GM12878 (cell line): ENCODE measurements at regions not wholly inside any gene's neighbourhood (a gene's known extent, or its start where the extent isn't known, plus 50 kb on each side); places are given as distances from the start of the nearest gene placed in this dataset.

Source experiments
- ATAC-seq: fragments of 200-7000 bp; cut with Tn5 transposase; 3 replicates; pipeline ENCODE4 v1.9.1; 2020; ENCODE audit warnings: mild to moderate bottlenecking, moderate library complexity
- BruUV-seq: library from RNA; stranded (reverse); fragments of 400-500 nt; replicated peaks from 2 replicates; lab custom pipeline; 2021; lab: Mats Ljungman, UMichigan
- CTCF ChIA-PET: fragments of 300-600 bp; sonication (Branson Sonifier 250); formaldehyde crosslinking; extraction: SDS; loops from one replicate; lab custom pipeline; 2021; ENCODE audit warnings: inconsistent platforms; lab: Yijun Ruan, JAX
- POLR2A ChIA-PET: fragments of 350-600 bp; formaldehyde crosslinking; extraction: SDS; loops from one replicate; lab custom pipeline; 2021; ENCODE audit warnings: inconsistent platforms; lab: Charles Lee
- RAD21 ChIA-PET: fragments of 300-600 bp; sonication (Branson Sonifier 250); formaldehyde crosslinking; loops from one replicate; lab custom pipeline; 2023; ENCODE audit warnings: antibody characterized with exemption; ENCODE audit not compliant: unreplicated experiment; lab: Charles Lee
- SMC1A ChIA-PET: fragments of 300-600 bp; sonication (Branson Sonifier 250); formaldehyde crosslinking; loops from one replicate; lab custom pipeline; 2023; ENCODE audit not compliant: unreplicated experiment, uncharacterized antibody; lab: Charles Lee
- DNase-seq: peaks from one replicate; pipeline ENCODE4 v3.0.0-alpha.2; 2011; ENCODE audit warnings: low read depth, low spot score
- FAIRE-seq: peaks from 3 replicates; lab custom pipeline; 2011; peaks lifted over from hg19 to GRCh38; lab: Jason Lieb, UNC
- H2AFZ ChIP-seq: 2 replicates; pipeline ENCODE4 v1.6.0; 2011; ENCODE audit warnings: low read depth, low read length, control low read depth; ENCODE audit not compliant: control insufficient read depth
- H3K27ac ChIP-seq: 2 replicates; pipeline ENCODE4 v1.5.1; 2011; ENCODE audit warnings: control low read depth; ENCODE audit not compliant: control insufficient read depth, insufficient read depth
- H3K27me3 ChIP-seq, 2 experiments: replicated peaks in 1 of 2; 2 replicates each; pipeline versions ENCODE4 v1.6.0 to v1.6.1; 2011; ENCODE audit warnings: low read length in 1 of 2; ENCODE audit not compliant: control insufficient read depth in 2 of 2, insufficient read depth in 2 of 2
- H3K36me3 ChIP-seq, 2 experiments: 2 replicates each; pipeline ENCODE4 v1.5.1; 2011; ENCODE audit warnings: low read length in 1 of 2; ENCODE audit not compliant: control insufficient read depth in 2 of 2, insufficient read depth in 2 of 2
- H3K4me1 ChIP-seq: 2 replicates; pipeline ENCODE4 v1.6.1; 2011; ENCODE audit warnings: mild to moderate bottlenecking, low read length, moderate library complexity, mixed read lengths; ENCODE audit not compliant: control insufficient read depth, insufficient read depth
- H3K4me2 ChIP-seq: 2 replicates; pipeline ENCODE4 v1.6.0; 2011; ENCODE audit warnings: control low read depth; ENCODE audit not compliant: control insufficient read depth, insufficient read depth
- H3K4me3 ChIP-seq: fragments of 200-600 bp; sonication (generic); 2 replicates; pipeline ENCODE4 v1.5.1; 2016
- H3K79me2 ChIP-seq: 2 replicates; pipeline ENCODE4 v1.6.0; 2011; ENCODE audit warnings: low read length; ENCODE audit not compliant: control insufficient read depth, insufficient read depth
- H3K9ac ChIP-seq: 2 replicates; pipeline ENCODE4 v1.8.0; 2011; ENCODE audit warnings: low read length, control low read depth, mixed read lengths; ENCODE audit not compliant: control insufficient read depth, insufficient read depth
- H3K9me3 ChIP-seq: replicated peaks from 3 replicates; pipeline ENCODE4 v1.5.1; 2011; ENCODE audit warnings: mild to moderate bottlenecking, low read length; ENCODE audit not compliant: control insufficient read depth, insufficient read depth
- H4K20me1 ChIP-seq: 2 replicates; pipeline ENCODE4 v1.6.0; 2011; ENCODE audit not compliant: control insufficient read depth, insufficient read depth
- BHLHE40 ChIP-seq, 2 experiments: fragments of 450-650 bp in 1 of 2; IDR thresholded peaks; 2 replicates each; pipeline ENCODE4 v1.6.1; 2011 to 2017; ENCODE audit warnings: low read depth in 2 of 2, borderline replicate concordance in 1 of 2, improper control_type of control experiment in 1 of 2, low read length in 1 of 2, mild to moderate bottlenecking in 1 of 2
- DPF2 ChIP-seq: fragments of 450-650 bp; IDR thresholded peaks from 2 replicates; pipeline ENCODE4 v1.6.1; 2017; ENCODE audit warnings: mild to moderate bottlenecking
- E4F1 ChIP-seq: fragments of 450-650 bp; IDR thresholded peaks from 2 replicates; pipeline ENCODE4 v1.6.1; 2018; ENCODE audit warnings: borderline replicate concordance, mild to moderate bottlenecking; ENCODE audit not compliant: partially characterized antibody
- HDAC2 ChIP-seq: fragments of 200-600 bp; sonication (generic); IDR thresholded peaks from 2 replicates; pipeline ENCODE4 v1.6.1; 2017
- JUND ChIP-seq: IDR thresholded peaks from 2 replicates; pipeline ENCODE4 v1.6.1; 2012; ENCODE audit warnings: low read depth, mild to moderate bottlenecking, low read length, improper control_type of control experiment, moderate library complexity
- KDM1A ChIP-seq: fragments of 200-600 bp; sonication (generic); IDR thresholded peaks from 2 replicates; pipeline ENCODE4 v1.6.1; 2016; ENCODE audit warnings: borderline replicate concordance
- MAX ChIP-seq: IDR thresholded peaks from 2 replicates; pipeline ENCODE4 v1.6.1; 2012; ENCODE audit warnings: low read depth, low read length, improper control_type of control experiment
- MEF2A ChIP-seq: IDR thresholded peaks from 2 replicates; pipeline ENCODE4 v1.6.1; 2011; ENCODE audit warnings: low read depth, mild to moderate bottlenecking, low read length, moderate library complexity; ENCODE audit not compliant: insufficient read depth
- MLLT1 ChIP-seq: fragments of 450-650 bp; IDR thresholded peaks from 2 replicates; pipeline ENCODE4 v1.6.1; 2016; ENCODE audit warnings: mild to moderate bottlenecking
- PML ChIP-seq: IDR thresholded peaks from 2 replicates; pipeline ENCODE4 v1.6.1; 2012; ENCODE audit warnings: low read length, inconsistent platforms
- RAD21 ChIP-seq: IDR thresholded peaks from 2 replicates; pipeline ENCODE4 v1.6.1; 2011; ENCODE audit warnings: mild to moderate bottlenecking, low read depth, low read length, moderate library complexity; ENCODE audit not compliant: insufficient read depth
- RELB ChIP-seq: fragments of 450-650 bp; IDR thresholded peaks from 2 replicates; pipeline ENCODE4 v1.6.1; 2017; ENCODE audit warnings: low read depth, mild to moderate bottlenecking, moderate library complexity
- TAF1 ChIP-seq: IDR thresholded peaks from 2 replicates; pipeline ENCODE4 v1.6.1; 2011; ENCODE audit warnings: mild to moderate bottlenecking, low read depth, low read length, borderline replicate concordance
- USF1 ChIP-seq: IDR thresholded peaks from 2 replicates; pipeline ENCODE4 v1.6.1; 2011; ENCODE audit warnings: borderline replicate concordance, low read depth, mild to moderate bottlenecking, moderate library complexity, mixed read lengths, low read length; ENCODE audit not compliant: insufficient read depth; ENCODE audit errors: extremely low read length
- ZBTB33 ChIP-seq: fragments of 450-650 bp; IDR thresholded peaks from 2 replicates; pipeline ENCODE4 v1.6.1; 2017; ENCODE audit warnings: mild to moderate bottlenecking
- ZNF274 ChIP-seq: IDR thresholded peaks from one replicate; pipeline ENCODE4 v1.8.0; 2011; ENCODE audit not compliant: insufficient read length, insufficient read depth
- WGBS: methylation state at CpG from one replicate; pipeline ENCODE4 v1.1.6; 2016; ENCODE audit warnings: low lambda C conversion rate; ENCODE audit not compliant: insufficient replicate concordance, insufficient coverage; ENCODE audit errors: missing lambda C conversion rate; 5-methylcytosine and 5-hydroxymethylcytosine counted together
- in situ Hi-C: fragments of 300-500 bp; cut with MboI; formaldehyde crosslinking; loops from 9 replicates; pipeline ENCODE4 v1.14.3; 2018; ENCODE audit warnings: mixed read lengths
- intact Hi-C: fragments of 100-400 bp; cut with micrococcal nuclease; formaldehyde crosslinking; loops from one replicate; pipeline ENCODE4 v1.14.2; 2022; ENCODE audit not compliant: unreplicated experiment

GRCh38 chr18:4593895-4594294 is 138.8 kb upstream of the DLGAP1 start:
- Histone ChIP-seq H3K4me3 (no peak overlapping the region), H4K20me1 (no peaks in the 10 kb centered on the region), H3K9me3 (no peaks in the 10 kb centered on the region), H2AFZ (no peak overlapping the region), H3K27ac (no peak overlapping the region), H3K79me2 (no peaks in the 10 kb centered on the region), H3K9ac (no peak overlapping the region), H3K4me1 (no peaks in the 10 kb centered on the region), H3K27me3 (no peaks in the 10 kb centered on the region), H3K36me3 (no peaks in the 10 kb centered on the region), H3K4me2 (no peak overlapping the region)
- no TSS peak for BruUV-seq
- in situ Hi-C loops (no loop called here), intact Hi-C loops (no loop called here)
- no peak for TF ChIP-seq KDM1A
- no peak for TF ChIP-seq RAD21
- TF ChIP-seq BHLHE40 (IDR thresholded peaks at IDR 0.05; ENCODE audit: borderline replicate concordance in 1 of 2, low read depth in 2 of 2, low read length in 1 of 2): no peak
- no peak for TF ChIP-seq JUND
- TF ChIP-seq DPF2: no peak
- TF ChIP-seq MLLT1: no peak
- TF ChIP-seq ZBTB33: no peak
- TF ChIP-seq TAF1: no peak
- no peak for TF ChIP-seq MEF2A
- no peak for TF ChIP-seq MAX
- TF ChIP-seq ZNF274: no peak
- no peak for TF ChIP-seq USF1
- TF ChIP-seq E4F1: no peak
- TF ChIP-seq RELB: no peak
- TF ChIP-seq HDAC2: no peak
- TF ChIP-seq PML: no peak
- POLR2A ChIA-PET: no interaction called here
- CTCF ChIA-PET: no interaction called here
- WGBS: 32% methylated on average over 1 of the region's 1 CpG
- FAIRE-seq (no peak), ATAC-seq (no peak), DNase-seq (no peak)
- SMC1A ChIA-PET: no interaction called here
- RAD21 ChIA-PET: no interaction called here
